ENCODE measurements at regions not wholly inside any gene's neighbourhood (a gene's known extent, or its start where the extent isn't known, plus 50 kb on each side); places are given as distances from the start of the nearest gene placed in this dataset.

- Histone ChIP-seq H3K9me3 (replicated peaks in 1 of 3) (no peaks in the 10 kb centered on the region), H3K36me3 (replicated peaks in 1 of 2) (no peaks in the 10 kb centered on the region), H3K4me1 (replicated peaks in 1 of 2) (peaks cover 0 to 4% of the 10 kb centered on the region in 2 donors), H3K27ac (no peak overlapping the region), H3K4me3 (peak overlapping the region in 2 of 4 donors; percentile 5 to 48), H3K27me3 (peaks cover 14% of the 10 kb centered on the region)
- DNase-seq, result no peak
- 30 to 34% (median 32%) methylated on average over 15 to 16 of the region's 16 CpGs for WGBS, 4 donors
- TF ChIP-seq POLR2A (IDR thresholded peaks at IDR 0.05), result no peak
- no peak for TF ChIP-seq CTCF (IDR thresholded peaks at IDR 0.05)
- intact Hi-C loops (cut with DNase I), result no loop called here
Observed at GRCh38 chr12:125331342-125332052, 266.3 kb downstream of the AACS start.

GRCh38 chr12:125332900-125333299, 267.7 kb downstream of the AACS start:
- H3K36me3 ChIP-seq (replicated peaks in 1 of 2), result no peaks in the 10 kb centered on the region
- WGBS, 4 donors, result 52 to 64% (median 60%) methylated on average over 11 of the region's 11 CpGs
- peaks cover 14% of the 10 kb centered on the region for H3K27me3 ChIP-seq
- TF ChIP-seq CTCF (IDR thresholded peaks at IDR 0.05) (no peak), POLR2A (IDR thresholded peaks at IDR 0.05) (no peak)
- intact Hi-C loops (cut with DNase I), result no loop called here
- no peaks in the 10 kb centered on the region for H3K9me3 ChIP-seq (replicated peaks in 1 of 3)
- no peak for DNase-seq
- no peak overlapping the region for H3K4me3 ChIP-seq
- no peak overlapping the region for H3K27ac ChIP-seq
- H3K4me1 ChIP-seq (replicated peaks in 1 of 2), result peaks cover 0 to 4% of the 10 kb centered on the region in 2 donors

- Histone ChIP-seq H3K9me3 (replicated peaks in 1 of 3) (no peaks in the 10 kb centered on the region), H3K36me3 (replicated peaks in 1 of 2) (no peaks in the 10 kb centered on the region), H3K4me3 (no peak overlapping the region), H3K27me3 (no peaks in the 10 kb centered on the region), H3K27ac (no peak overlapping the region), H3K4me1 (replicated peaks in 1 of 2) (peaks cover 0 to 1% of the 10 kb centered on the region in 2 donors)
- DNase-seq, result no peak
- TF ChIP-seq POLR2A (IDR thresholded peaks at IDR 0.05) (no peak), CTCF (IDR thresholded peaks at IDR 0.05) (no peak)
- intact Hi-C loops (cut with DNase I), result no loop called here
- WGBS, 4 donors, result 72 to 79% (median 75%) methylated on average over 4 of the region's 4 CpGs
Observed at GRCh38 chr12:125336246-125336645, 271.0 kb downstream of the AACS start.

GRCh38 chr12:125340791-125341190, 275.6 kb downstream of the AACS start:
- no peak for DNase-seq
- WGBS, 4 donors, result 37 to 52% (median 41%) methylated on average over 5 of the region's 5 CpGs
- Histone ChIP-seq H3K9me3 (replicated peaks in 1 of 3) (no peaks in the 10 kb centered on the region), H3K36me3 (replicated peaks in 1 of 2) (no peaks in the 10 kb centered on the region), H3K4me1 (replicated peaks in 1 of 2) (no peaks in the 10 kb centered on the region), H3K27ac (no peak overlapping the region), H3K4me3 (no peak overlapping the region), H3K27me3 (no peaks in the 10 kb centered on the region)
- intact Hi-C loops (cut with DNase I), result no loop called here
- TF ChIP-seq CTCF (IDR thresholded peaks at IDR 0.05), result no peak
- TF ChIP-seq POLR2A (IDR thresholded peaks at IDR 0.05), result no peak

Measured in adrenal gland (tissue), 9 donors.